Upper lobe of left lung (tissue), 4 donors: ENCODE measurements at regions not wholly inside any gene's neighbourhood (a gene's known extent, or its start where the extent isn't known, plus 50 kb on each side); places are given as distances from the start of the nearest gene placed in this dataset.

Experiments used
- EP300 ChIP-seq, 4 donors: sonication (generic); formaldehyde crosslinking; IDR thresholded peaks; one replicate each; pipeline ENCODE4 v1.5.1; 2017; ENCODE audit warnings: antibody characterized with exemption in 4 of 4, control low read depth in 2 of 4
- POLR2AphosphoS5 ChIP-seq, 2 donors: sonication (generic); formaldehyde crosslinking; IDR thresholded peaks; one replicate each; pipeline ENCODE4 v1.5.1; 2017; ENCODE audit warnings: antibody characterized with exemption in 2 of 2
- TF ChIP-seq, protein P1 (sequence below), 6 experiments: fragments of 450-650 bp in 4 of 6; fragments of 200-600 bp in 2 of 6; sonication (generic) in 2 of 6; IDR thresholded peaks; one replicate each; pipeline ENCODE4 v1.5.1; 2016 to 2019; ENCODE audit warnings: antibody characterized with exemption in 6 of 6

DNA sequence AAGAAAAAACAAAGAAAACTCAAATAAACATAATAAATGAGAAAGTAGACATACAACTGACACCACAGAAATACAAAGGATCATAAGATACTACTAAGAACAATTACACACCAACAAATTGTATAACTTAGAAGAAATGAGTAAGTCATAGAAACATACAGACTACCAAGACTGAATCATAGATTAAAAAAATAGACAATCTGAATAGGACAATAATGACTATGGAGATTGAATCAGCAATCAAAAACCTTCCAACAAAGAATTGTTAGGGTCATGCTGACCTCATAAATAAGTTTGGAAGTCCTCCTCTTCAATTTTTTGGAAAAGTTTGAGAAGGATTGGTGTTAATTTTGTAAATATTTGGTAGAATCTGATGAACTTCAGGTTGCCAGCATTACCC, 159.0 kb downstream of the PTBP2 start:
- TF ChIP-seq POLR2AphosphoS5 (IDR thresholded peaks at IDR 0.05) (no peak), EP300 (IDR thresholded peaks at IDR 0.05) (no peak)
- TF ChIP-seq, protein P1, sequence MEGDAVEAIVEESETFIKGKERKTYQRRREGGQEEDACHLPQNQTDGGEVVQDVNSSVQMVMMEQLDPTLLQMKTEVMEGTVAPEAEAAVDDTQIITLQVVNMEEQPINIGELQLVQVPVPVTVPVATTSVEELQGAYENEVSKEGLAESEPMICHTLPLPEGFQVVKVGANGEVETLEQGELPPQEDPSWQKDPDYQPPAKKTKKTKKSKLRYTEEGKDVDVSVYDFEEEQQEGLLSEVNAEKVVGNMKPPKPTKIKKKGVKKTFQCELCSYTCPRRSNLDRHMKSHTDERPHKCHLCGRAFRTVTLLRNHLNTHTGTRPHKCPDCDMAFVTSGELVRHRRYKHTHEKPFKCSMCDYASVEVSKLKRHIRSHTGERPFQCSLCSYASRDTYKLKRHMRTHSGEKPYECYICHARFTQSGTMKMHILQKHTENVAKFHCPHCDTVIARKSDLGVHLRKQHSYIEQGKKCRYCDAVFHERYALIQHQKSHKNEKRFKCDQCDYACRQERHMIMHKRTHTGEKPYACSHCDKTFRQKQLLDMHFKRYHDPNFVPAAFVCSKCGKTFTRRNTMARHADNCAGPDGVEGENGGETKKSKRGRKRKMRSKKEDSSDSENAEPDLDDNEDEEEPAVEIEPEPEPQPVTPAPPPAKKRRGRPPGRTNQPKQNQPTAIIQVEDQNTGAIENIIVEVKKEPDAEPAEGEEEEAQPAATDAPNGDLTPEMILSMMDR (IDR thresholded peaks at IDR 0.05) = no peak
